ENCODE measurements at regions not wholly inside any gene's neighbourhood (a gene's known extent, or its start where the extent isn't known, plus 50 kb on each side); places are given as distances from the start of the nearest gene placed in this dataset.

DNA sequence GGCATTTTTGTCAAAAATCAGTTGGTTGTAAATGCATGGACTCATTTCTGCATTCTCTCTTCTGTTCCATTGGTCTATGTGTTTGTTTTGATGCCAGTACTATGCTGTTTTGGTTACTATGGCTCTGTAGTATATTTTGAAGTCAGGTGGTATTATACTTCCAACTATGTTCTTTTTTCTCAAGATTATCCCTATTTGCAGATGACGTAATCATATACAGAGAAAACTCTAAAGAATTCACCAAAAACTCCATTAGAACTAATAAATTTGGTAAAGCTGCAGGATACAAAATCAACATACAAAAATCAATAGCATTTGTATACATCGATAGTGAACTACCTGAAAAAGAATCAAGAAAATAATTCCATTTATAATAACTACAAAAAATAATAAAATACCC, 253.1 kb upstream of the NEGR1 start:
- TF ChIP-seq CTCF (IDR thresholded peaks at IDR 0.05) (no peak), POLR2A (IDR thresholded peaks at IDR 0.05) (no peak)

Measured in adrenal gland (tissue), 5 donors.